ENCODE measurements at regions not wholly inside any gene's neighbourhood (a gene's known extent, or its start where the extent isn't known, plus 50 kb on each side); places are given as distances from the start of the nearest gene placed in this dataset.

GRCh38 chr6:74765486-74765885, 440.4 kb downstream of the COL12A1 start:
- no peak for DNase-seq (ENCODE audit: low spot score)

DNA sequence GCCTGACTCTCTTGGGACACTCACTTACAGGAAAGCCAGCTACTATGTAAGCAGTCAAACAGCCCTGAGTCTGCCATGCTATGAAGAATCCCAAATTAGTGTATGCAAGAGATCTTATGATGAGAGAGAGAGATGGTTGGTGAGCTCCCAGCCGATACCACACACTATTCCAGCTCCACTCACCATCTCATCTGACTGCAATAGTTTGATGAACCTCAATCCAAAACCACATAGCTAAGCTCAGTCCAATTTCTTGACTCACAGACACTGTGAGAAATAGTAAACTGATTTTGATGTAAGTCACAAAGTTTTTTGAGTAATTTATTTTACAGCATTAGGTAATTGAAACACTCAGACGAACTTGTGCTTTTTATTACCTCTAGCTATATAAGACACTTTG, 441.4 kb downstream of the COL12A1 start:
- no peak for DNase-seq (ENCODE audit: low spot score)

DNA sequence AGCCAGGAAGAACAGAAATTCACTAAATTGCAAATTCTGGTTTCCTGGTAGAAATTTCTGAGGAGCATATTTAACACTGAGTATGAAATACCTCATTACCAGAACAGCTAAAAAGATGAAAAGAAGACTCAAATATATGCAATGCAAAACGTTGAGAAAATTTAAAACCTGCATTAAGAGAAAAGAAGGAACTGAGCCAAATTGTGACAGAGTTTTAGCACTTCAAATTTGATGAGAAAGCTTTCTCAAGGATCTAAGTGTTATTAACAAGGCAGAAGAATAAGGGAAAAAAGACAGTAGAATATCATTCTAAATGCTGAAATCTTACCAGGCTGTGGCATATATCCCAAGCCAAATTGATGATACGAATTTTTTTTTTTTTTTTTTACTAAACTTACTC, 443.0 kb downstream of the COL12A1 start:
- DNase-seq (ENCODE audit: low spot score) = no peak

- DNase-seq (ENCODE audit: low spot score) = no peak
These were observed 448.0 kb downstream of the COL12A1 start for GRCh38 chr6:74757813-74758212.

- DNase-seq (ENCODE audit: low spot score) = no peak
These were observed 448.9 kb downstream of the COL12A1 start for GRCh38 chr6:74756923-74757322.

DNA sequence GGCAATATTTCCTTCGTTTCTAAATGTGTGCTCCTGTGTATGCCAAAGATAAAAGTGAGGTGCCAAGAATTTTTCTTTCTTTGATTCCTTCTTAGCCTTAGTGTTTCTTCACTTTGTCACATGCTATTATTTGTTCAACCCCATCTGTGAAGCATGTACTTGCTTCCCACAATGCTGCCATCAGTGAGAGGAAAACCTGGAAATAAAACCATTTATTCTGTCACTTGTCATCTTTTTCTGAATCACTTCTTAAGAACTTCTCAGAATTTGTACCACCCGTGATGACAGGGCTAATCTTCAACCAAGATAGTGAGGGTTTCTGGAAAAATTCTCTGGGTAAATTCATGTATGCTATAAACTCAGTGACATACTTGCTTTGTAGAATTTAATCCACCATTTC, 450.1 kb downstream of the COL12A1 start:
- DNase-seq (ENCODE audit: low spot score) = no peak

- DNase-seq (ENCODE audit: low spot score) = no peak
These were observed 450.7 kb downstream of the COL12A1 start for GRCh38 chr6:74755196-74755595.

GRCh38 chr6:74753883-74754600, 451.8 kb downstream of the COL12A1 start:
- DNase-seq (ENCODE audit: low spot score) = no peak

GRCh38 chr6:74752303-74752702, 453.6 kb downstream of the COL12A1 start:
- no peak for DNase-seq (ENCODE audit: low spot score)

GRCh38 chr6:74750826-74751225, 455.0 kb downstream of the COL12A1 start:
- no peak for DNase-seq (ENCODE audit: low spot score)

GRCh38 chr6:74749211-74750147, 456.4 kb downstream of the COL12A1 start:
- DNase-seq (ENCODE audit: low spot score) = no peak

- no peak for DNase-seq (ENCODE audit: low spot score)
These were observed 460.2 kb downstream of the COL12A1 start for GRCh38 chr6:74745670-74746069.

DNA sequence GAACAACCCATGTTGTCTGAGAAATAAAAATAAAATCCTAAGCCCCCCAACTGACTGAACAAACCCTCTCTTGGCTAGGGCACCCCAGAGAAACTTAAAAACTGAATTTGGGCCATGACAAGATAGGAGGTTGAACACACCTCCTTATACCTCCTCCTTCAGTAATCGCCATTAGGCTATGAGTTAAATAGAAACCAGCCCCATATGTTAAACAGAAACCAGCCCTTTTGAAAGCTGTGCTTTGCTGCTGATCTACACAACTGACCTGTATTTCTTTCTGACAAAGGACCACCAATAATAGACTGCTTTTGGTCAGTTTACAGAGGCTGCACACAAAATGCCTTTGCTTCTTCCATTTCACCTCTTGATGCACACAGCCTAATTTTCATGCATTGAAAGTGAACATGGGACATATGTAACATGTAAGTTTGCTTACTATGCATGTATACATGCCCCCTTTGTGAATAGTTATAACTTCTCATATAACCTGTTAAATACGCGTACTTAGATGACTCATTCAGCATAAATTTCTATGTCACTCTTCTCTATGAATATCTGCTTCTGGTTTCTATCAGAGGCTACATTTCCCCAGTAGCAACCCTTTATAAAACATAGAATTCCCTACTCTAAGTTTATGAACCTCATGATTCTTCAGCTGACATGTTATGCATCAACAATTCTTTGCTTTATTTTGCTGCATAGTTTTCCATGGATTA, 462.9 kb downstream of the COL12A1 start:
- no peak for DNase-seq (ENCODE audit: low spot score)

DNA sequence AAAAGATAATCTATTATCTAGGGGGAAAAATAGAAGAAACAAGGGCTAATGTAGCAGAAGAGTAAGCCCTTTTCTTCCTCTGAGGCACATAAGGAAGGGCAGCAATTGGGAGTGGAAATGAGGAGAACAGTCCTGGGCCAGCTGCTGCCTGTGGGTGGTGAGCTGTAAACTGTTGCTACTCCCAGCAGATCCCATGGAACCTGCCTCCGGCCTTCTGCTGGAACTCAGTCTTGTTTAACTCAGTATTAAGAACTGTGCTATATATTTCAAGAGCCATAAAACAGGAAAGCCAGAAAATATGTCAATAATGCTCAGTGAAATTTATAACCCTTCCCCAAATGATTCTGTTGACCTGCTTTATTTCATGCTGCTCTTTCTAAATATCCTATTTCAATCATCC, 464.2 kb downstream of the COL12A1 start:
- DNase-seq (ENCODE audit: low spot score) = no peak

- no peak for DNase-seq (ENCODE audit: low spot score)
These were observed 470.5 kb downstream of the COL12A1 start for GRCh38 chr6:74735304-74735703.

DNA sequence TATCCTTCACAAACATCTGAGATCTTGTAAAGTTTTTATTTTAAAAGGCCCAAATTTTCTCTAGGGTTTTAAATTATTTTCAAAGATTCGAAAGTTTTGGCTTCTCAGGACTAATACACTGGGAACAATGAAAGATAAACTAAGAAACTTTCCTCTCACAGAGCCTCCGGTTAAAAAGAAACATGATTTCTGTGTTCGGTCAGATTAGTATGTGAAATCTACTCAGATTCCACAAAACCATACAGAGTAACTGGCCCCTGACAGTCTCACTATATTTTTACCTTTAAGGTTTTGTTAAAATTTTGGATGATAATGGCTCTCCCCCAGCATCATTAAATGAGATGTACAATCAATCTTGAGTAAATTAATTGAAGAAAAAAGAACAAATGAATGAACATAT, 471.0 kb downstream of the COL12A1 start:
- no peak for DNase-seq (ENCODE audit: low spot score)

- no peak for DNase-seq (ENCODE audit: low spot score)
These were observed 471.8 kb downstream of the COL12A1 start for GRCh38 chr6:74733830-74734620.

DNA sequence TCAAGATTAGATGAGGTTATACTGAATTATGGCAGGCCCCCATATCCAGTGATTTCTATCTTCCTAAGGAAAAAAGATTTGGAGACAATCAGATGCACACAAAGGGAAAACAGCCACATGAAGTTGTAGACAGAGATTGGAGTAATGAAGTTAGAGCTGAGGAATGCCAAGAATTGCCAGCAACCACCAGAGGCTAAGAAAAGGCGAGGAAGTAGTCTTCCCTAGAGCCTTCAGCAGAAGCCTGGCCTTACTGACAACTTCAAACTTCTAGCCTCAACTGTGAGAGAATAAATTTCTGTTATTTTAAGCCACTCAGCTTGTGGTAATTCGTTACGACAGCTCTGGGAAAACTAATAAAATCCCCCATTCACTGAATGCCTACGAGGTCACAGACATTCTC, 473.9 kb downstream of the COL12A1 start:
- DNase-seq (ENCODE audit: low spot score) = no peak

DNA sequence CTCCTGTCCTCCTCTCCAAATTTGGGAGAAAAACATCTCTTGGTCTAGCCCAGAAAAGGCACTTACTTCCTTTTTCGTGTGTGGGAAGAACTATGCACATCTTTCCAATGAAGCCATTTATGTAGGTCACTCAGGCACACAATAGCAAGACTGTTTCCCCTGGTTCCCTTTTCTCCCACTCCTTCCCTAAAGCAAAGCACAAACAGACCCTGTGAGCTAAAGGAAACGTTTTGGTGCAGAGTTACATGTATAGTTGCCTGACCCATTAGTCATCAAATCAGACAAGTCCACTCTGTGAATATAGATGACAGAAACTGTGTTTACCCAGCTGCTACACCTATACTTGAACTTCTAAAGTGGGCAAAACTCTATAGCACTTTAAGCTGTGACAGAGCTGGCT, 474.6 kb downstream of the COL12A1 start:
- DNase-seq (ENCODE audit: low spot score) = no peak

- DNase-seq (ENCODE audit: low spot score) = no peak
These were observed 484.9 kb downstream of the COL12A1 start for GRCh38 chr6:74720923-74721322.

DNA sequence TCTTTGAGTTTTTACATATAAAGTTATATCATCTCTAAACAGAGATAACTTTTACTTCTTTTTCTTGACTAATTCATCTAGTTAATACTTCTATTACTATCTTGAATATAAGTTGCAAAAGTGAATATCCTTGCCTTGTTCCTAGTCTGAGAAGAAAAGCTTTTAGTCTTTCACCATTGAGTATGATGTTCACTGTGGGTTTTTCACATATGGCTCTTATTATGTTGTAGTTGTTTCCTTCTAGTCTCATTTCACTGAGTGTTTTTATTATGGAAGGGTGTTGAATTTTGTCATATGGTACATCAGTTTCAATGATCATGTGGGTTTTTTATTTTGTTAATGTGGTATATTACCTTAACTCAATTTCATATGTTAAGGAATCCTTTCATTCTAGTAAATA, 488.3 kb downstream of the COL12A1 start:
- DNase-seq (ENCODE audit: low spot score) = no peak

All from ecto neural progenitor cell (in vitro differentiated cells).